WTC11 (cell line): ENCODE measurements at regions not wholly inside any gene's neighbourhood (a gene's known extent, or its start where the extent isn't known, plus 50 kb on each side); places are given as distances from the start of the nearest gene placed in this dataset.

Source experiments
- ATAC-seq: fragments of 200-7000 bp; cut with Tn5 transposase; 2 replicates; pipeline ENCODE4 v1.10.0; 2021; ENCODE audit warnings: mild to moderate bottlenecking, moderate library complexity
- CTCF ChIA-PET: fragments of 300-600 bp; sonication (Branson Sonifier 250); formaldehyde crosslinking; loops from one replicate; lab custom pipeline; 2021; ENCODE audit warnings: antibody characterized with exemption; lab: Charles Lee
- POLR2A ChIA-PET: fragments of 350-600 bp; sonication (Branson Sonifier 250); formaldehyde crosslinking; loops from one replicate; lab custom pipeline; 2021; ENCODE audit warnings: antibody characterized with exemption; lab: Charles Lee
- DNase-seq: peaks from one replicate; pipeline ENCODE4 v3.0.0; 2021; ENCODE audit warnings: low spot score
- H3K27ac Mint-ChIP-seq: 2 replicates; pipeline ENCODE4 v1.8.0; 2021; ENCODE audit warnings: mixed read lengths
- H3K27me3 Mint-ChIP-seq: 2 replicates; pipeline ENCODE4 v1.8.0; 2021; ENCODE audit warnings: low read depth, mild to moderate bottlenecking, moderate library complexity, mixed read lengths
- H3K36me3 Mint-ChIP-seq: 2 replicates; pipeline ENCODE4 v1.8.0; 2021; ENCODE audit warnings: mixed read lengths
- H3K4me1 Mint-ChIP-seq: 2 replicates; pipeline ENCODE4 v1.8.0; 2022; ENCODE audit warnings: mixed read lengths
- H3K4me3 Mint-ChIP-seq: 2 replicates; pipeline ENCODE4 v1.8.0; 2021; ENCODE audit warnings: mild to moderate bottlenecking, moderate library complexity, mixed read lengths
- H3K9me3 Mint-ChIP-seq: 2 replicates; pipeline ENCODE4 v1.8.0; 2021; ENCODE audit warnings: mixed read lengths
- CREB1 ChIP-seq: sonication (generic); formaldehyde crosslinking; IDR thresholded peaks from 2 replicates; pipeline ENCODE4 v1.8.0; 2023; ENCODE audit warnings: mild to moderate bottlenecking, missing genetic modification reagents
- CREM ChIP-seq: sonication (generic); formaldehyde crosslinking; IDR thresholded peaks from 2 replicates; pipeline ENCODE4 v1.8.1; 2022; ENCODE audit warnings: mild to moderate bottlenecking, missing genetic modification reagents, moderate library complexity
- FOXP1 ChIP-seq: sonication (generic); formaldehyde crosslinking; IDR thresholded peaks from 2 replicates; pipeline ENCODE4 v1.8.0; 2022; ENCODE audit warnings: missing genetic modification reagents, mild to moderate bottlenecking, moderate library complexity, borderline replicate concordance
- NFE2L1 ChIP-seq: sonication (generic); formaldehyde crosslinking; IDR thresholded peaks from 2 replicates; pipeline ENCODE4 v1.8.1; 2023; ENCODE audit warnings: missing genetic modification reagents
- NR2C2 ChIP-seq: sonication (generic); formaldehyde crosslinking; IDR thresholded peaks from 2 replicates; pipeline ENCODE4 v1.8.0; 2022; ENCODE audit warnings: mild to moderate bottlenecking, missing genetic modification reagents
- PRRX2 ChIP-seq: fragments of 250-450 bp; sonication (Bioruptor Pico); IDR thresholded peaks from 2 replicates; pipeline ENCODE4 v1.8.0; 2021; ENCODE audit warnings: mild to moderate bottlenecking
- TP53 ChIP-seq: sonication (generic); formaldehyde crosslinking; IDR thresholded peaks from 2 replicates; pipeline ENCODE4 v1.8.1; 2023; ENCODE audit warnings: mild to moderate bottlenecking, missing genetic modification reagents
- TF ChIP-seq, protein P1 (sequence below): fragments of 250-450 bp; sonication (Bioruptor Pico); IDR thresholded peaks from 2 replicates; pipeline ENCODE4 v2.1.2; 2022; ENCODE audit warnings: mild to moderate bottlenecking, moderate library complexity
- TF ChIP-seq, protein P2 (sequence below): sonication (generic); formaldehyde crosslinking; IDR thresholded peaks from 2 replicates; pipeline ENCODE4 v1.8.1; 2023; ENCODE audit warnings: mild to moderate bottlenecking, missing genetic modification reagents, moderate library complexity
- TF ChIP-seq, protein P3 (sequence below): fragments of 250-450 bp; sonication (Bioruptor Pico); IDR thresholded peaks from 2 replicates; pipeline ENCODE4 v1.9.0; 2021; ENCODE audit warnings: mild to moderate bottlenecking
- TF ChIP-seq, protein P4 (sequence below): sonication (generic); formaldehyde crosslinking; IDR thresholded peaks from 2 replicates; pipeline ENCODE4 v1.8.0; 2023; ENCODE audit warnings: mild to moderate bottlenecking, missing genetic modification reagents
- TF ChIP-seq, protein P5 (sequence below): fragments of 250-450 bp; sonication (Bioruptor Pico); IDR thresholded peaks from 2 replicates; pipeline ENCODE4 v1.9.0; 2021; ENCODE audit warnings: mild to moderate bottlenecking
- TF ChIP-seq, protein P6 (sequence below): sonication (generic); formaldehyde crosslinking; IDR thresholded peaks from 2 replicates; pipeline ENCODE4 v1.8.1; 2022; ENCODE audit warnings: low read depth, missing genetic modification reagents, borderline replicate concordance
- TF ChIP-seq, protein P7 (sequence below): sonication (generic); formaldehyde crosslinking; IDR thresholded peaks from 2 replicates; pipeline ENCODE4 v1.8.1; 2022; ENCODE audit warnings: mild to moderate bottlenecking, moderate library complexity, missing genetic modification reagents

DNA sequence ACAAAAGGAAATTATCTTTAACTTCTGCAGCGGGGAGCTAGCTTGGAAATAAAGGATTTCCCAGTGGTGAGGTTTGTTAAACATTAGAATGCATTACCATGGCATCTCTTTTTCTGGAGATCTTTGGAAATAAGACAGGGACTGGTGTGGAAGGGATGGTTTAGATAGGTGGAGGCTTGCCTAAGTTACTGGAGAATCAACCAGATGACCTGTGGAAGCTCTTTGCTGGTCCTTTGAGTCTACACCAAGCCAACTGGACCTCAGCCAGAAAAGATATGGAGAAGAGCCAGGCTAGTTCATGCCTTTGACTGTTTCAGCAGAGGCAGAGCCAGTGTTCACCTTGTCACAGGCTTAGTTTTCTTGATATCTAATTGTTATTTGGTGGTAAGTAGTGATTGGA lies 134.7 kb downstream of the KCNRG start (continued):
- TF ChIP-seq, protein P1, sequence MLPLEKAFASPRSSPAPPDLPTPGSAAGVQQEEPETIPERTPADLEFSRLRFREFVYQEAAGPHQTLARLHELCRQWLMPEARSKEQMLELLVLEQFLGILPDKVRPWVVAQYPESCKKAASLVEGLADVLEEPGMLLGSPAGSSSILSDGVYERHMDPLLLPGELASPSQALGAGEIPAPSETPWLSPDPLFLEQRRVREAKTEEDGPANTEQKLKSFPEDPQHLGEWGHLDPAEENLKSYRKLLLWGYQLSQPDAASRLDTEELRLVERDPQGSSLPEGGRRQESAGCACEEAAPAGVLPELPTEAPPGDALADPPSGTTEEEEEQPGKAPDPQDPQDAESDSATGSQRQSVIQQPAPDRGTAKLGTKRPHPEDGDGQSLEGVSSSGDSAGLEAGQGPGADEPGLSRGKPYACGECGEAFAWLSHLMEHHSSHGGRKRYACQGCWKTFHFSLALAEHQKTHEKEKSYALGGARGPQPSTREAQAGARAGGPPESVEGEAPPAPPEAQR (CRISPR knock-in tag) = no peak
- TF ChIP-seq FOXP1 = no peak

DNA sequence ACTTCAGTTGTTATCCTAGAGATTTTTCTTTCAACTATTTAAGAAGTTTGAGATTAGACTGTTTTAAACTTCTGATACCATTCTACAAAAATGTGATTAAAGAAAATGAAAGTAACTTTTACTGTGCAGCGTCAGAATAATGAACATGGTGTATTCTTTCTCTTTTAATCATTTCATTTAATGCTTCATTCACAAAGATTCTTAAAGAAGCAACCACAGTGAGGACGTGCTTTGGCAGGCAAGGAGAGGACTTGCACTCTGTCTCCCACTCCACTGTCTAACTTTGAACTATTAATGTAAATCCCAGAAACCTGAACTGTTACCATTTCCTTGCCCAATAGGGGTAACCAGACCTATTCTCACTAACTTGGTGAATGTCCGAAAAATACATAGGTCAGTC lies 137.0 kb downstream of the KCNRG start:
- no peaks in the 10 kb centered on the region for H3K9me3 Mint-ChIP-seq
- TF ChIP-seq CREM (CRISPR knock-in tag) (no peak), CREB1 (CRISPR knock-in tag) (no peak)
- TF ChIP-seq, protein P2, sequence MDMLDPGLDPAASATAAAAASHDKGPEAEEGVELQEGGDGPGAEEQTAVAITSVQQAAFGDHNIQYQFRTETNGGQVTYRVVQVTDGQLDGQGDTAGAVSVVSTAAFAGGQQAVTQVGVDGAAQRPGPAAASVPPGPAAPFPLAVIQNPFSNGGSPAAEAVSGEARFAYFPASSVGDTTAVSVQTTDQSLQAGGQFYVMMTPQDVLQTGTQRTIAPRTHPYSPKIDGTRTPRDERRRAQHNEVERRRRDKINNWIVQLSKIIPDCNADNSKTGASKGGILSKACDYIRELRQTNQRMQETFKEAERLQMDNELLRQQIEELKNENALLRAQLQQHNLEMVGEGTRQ = no peak
- ChIA-PET CTCF (no interaction called here), POLR2A (no interaction called here)
- ATAC-seq (no peak), DNase-seq (no peak)
- H3K4me1 Mint-ChIP-seq = peaks cover 39% of the 10 kb centered on the region
- H3K27ac Mint-ChIP-seq = no peak overlapping the region
- H3K4me3 Mint-ChIP-seq = no peak overlapping the region
- no peaks in the 10 kb centered on the region for H3K36me3 Mint-ChIP-seq
- H3K27me3 Mint-ChIP-seq = no peaks in the 10 kb centered on the region; the same call in 1 of the 2 replicates

DNA sequence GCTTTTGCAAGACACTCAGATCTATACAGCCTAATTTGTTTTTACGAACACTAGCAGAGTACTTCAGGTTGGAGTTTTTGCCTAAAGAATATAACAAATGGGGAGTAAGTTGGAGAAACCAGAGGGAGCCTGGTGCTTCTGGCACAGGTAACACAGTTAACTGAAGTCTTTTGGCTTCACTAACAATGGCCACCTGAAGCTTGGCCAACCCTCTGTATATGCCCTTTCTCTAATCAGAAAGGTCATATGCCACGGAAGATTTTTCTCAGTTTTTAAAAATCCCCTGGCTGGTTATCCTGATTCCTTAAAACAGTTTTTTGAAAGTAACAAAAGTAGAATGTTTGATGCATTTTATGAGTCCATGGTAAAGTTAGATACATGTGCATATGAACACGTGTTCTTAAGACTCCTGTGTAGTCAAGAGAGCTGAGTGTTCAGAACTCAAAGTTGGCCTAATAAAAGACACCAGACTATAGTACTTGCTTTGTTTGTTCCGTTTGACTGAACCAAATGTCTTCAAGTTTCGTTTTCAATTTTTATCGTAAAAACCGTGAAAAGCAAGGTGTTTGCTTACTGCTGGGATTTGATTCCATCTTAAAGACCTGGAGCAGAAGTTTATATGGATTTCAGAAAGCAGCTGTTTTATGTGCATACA lies 137.5 kb downstream of the KCNRG start:
- H3K4me1 Mint-ChIP-seq = peaks cover 38% of the 10 kb centered on the region
- H3K36me3 Mint-ChIP-seq = no peaks in the 10 kb centered on the region
- ChIA-PET CTCF (no interaction called here), POLR2A (no interaction called here)
- H3K9me3 Mint-ChIP-seq = no peaks in the 10 kb centered on the region
- H3K27ac Mint-ChIP-seq = no peak overlapping the region
- no peak for TF ChIP-seq TP53 (CRISPR knock-in tag)
- TF ChIP-seq, protein P3, sequence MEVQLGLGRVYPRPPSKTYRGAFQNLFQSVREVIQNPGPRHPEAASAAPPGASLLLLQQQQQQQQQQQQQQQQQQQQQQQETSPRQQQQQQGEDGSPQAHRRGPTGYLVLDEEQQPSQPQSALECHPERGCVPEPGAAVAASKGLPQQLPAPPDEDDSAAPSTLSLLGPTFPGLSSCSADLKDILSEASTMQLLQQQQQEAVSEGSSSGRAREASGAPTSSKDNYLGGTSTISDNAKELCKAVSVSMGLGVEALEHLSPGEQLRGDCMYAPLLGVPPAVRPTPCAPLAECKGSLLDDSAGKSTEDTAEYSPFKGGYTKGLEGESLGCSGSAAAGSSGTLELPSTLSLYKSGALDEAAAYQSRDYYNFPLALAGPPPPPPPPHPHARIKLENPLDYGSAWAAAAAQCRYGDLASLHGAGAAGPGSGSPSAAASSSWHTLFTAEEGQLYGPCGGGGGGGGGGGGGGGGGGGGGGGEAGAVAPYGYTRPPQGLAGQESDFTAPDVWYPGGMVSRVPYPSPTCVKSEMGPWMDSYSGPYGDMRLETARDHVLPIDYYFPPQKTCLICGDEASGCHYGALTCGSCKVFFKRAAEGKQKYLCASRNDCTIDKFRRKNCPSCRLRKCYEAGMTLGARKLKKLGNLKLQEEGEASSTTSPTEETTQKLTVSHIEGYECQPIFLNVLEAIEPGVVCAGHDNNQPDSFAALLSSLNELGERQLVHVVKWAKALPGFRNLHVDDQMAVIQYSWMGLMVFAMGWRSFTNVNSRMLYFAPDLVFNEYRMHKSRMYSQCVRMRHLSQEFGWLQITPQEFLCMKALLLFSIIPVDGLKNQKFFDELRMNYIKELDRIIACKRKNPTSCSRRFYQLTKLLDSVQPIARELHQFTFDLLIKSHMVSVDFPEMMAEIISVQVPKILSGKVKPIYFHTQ = no peak
- TF ChIP-seq, protein P4, sequence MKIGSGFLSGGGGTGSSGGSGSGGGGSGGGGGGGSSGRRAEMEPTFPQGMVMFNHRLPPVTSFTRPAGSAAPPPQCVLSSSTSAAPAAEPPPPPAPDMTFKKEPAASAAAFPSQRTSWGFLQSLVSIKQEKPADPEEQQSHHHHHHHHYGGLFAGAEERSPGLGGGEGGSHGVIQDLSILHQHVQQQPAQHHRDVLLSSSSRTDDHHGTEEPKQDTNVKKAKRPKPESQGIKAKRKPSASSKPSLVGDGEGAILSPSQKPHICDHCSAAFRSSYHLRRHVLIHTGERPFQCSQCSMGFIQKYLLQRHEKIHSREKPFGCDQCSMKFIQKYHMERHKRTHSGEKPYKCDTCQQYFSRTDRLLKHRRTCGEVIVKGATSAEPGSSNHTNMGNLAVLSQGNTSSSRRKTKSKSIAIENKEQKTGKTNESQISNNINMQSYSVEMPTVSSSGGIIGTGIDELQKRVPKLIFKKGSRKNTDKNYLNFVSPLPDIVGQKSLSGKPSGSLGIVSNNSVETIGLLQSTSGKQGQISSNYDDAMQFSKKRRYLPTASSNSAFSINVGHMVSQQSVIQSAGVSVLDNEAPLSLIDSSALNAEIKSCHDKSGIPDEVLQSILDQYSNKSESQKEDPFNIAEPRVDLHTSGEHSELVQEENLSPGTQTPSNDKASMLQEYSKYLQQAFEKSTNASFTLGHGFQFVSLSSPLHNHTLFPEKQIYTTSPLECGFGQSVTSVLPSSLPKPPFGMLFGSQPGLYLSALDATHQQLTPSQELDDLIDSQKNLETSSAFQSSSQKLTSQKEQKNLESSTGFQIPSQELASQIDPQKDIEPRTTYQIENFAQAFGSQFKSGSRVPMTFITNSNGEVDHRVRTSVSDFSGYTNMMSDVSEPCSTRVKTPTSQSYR (CRISPR knock-in tag) = no peak
- no peak for TF ChIP-seq NFE2L1
- TF ChIP-seq, protein P5, sequence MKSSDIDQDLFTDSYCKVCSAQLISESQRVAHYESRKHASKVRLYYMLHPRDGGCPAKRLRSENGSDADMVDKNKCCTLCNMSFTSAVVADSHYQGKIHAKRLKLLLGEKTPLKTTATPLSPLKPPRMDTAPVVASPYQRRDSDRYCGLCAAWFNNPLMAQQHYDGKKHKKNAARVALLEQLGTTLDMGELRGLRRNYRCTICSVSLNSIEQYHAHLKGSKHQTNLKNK (CRISPR knock-in tag) = no peak
- no peaks in the 10 kb centered on the region; the same call in 1 of the 2 replicates for H3K27me3 Mint-ChIP-seq
- no peak for ATAC-seq
- DNase-seq = no peak
- no peak overlapping the region for H3K4me3 Mint-ChIP-seq

DNA sequence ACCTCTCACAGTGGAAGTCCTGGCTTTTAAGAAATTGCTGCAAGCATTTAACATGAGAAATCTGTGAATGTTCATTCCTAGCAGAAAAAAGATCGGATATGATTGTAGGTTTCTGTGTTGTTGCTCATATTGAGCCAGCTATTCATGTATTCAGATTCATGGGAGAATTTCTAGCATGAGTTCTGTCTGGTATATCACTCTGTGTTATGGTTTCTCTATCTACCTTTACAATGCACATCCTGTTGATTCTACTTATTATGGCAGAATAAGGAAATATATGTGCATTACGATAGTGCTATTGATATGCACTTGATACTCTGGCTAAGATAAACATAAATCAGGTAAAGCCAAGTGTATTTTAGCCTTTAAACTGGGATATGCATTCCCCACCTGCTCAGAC lies 138.2 kb downstream of the KCNRG start:
- H3K27me3 Mint-ChIP-seq = no peaks in the 10 kb centered on the region; the same call in 1 of the 2 replicates
- ChIA-PET POLR2A (no interaction called here), CTCF (interaction anchor here (0.5 kb wide), 1 partner anchor 10 kb away, joined by 3 read pairs; no protein-coding TSS in a partner anchor)
- no peak overlapping the region for H3K4me3 Mint-ChIP-seq
- no peak overlapping the region for H3K27ac Mint-ChIP-seq
- peaks cover 32% of the 10 kb centered on the region for H3K4me1 Mint-ChIP-seq
- DNase-seq = no peak
- no peaks in the 10 kb centered on the region for H3K9me3 Mint-ChIP-seq
- H3K36me3 Mint-ChIP-seq = no peaks in the 10 kb centered on the region
- ATAC-seq = no peak
- TF ChIP-seq, protein P5 (CRISPR knock-in tag) = no peak
- TF ChIP-seq, protein P1 (CRISPR knock-in tag) = no peak
- TF ChIP-seq, protein P6, sequence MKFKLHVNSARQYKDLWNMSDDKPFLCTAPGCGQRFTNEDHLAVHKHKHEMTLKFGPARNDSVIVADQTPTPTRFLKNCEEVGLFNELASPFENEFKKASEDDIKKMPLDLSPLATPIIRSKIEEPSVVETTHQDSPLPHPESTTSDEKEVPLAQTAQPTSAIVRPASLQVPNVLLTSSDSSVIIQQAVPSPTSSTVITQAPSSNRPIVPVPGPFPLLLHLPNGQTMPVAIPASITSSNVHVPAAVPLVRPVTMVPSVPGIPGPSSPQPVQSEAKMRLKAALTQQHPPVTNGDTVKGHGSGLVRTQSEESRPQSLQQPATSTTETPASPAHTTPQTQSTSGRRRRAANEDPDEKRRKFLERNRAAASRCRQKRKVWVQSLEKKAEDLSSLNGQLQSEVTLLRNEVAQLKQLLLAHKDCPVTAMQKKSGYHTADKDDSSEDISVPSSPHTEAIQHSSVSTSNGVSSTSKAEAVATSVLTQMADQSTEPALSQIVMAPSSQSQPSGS (CRISPR knock-in tag) = no peak
- TF ChIP-seq PRRX2 (CRISPR knock-in tag) = no peak
- TF ChIP-seq, protein P7, sequence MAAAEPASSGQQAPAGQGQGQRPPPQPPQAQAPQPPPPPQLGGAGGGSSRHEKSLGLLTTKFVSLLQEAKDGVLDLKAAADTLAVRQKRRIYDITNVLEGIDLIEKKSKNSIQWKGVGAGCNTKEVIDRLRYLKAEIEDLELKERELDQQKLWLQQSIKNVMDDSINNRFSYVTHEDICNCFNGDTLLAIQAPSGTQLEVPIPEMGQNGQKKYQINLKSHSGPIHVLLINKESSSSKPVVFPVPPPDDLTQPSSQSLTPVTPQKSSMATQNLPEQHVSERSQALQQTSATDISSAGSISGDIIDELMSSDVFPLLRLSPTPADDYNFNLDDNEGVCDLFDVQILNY (CRISPR knock-in tag) = no peak
- TF ChIP-seq NR2C2 (CRISPR knock-in tag) = no peak
- TF ChIP-seq CREB1 (CRISPR knock-in tag) = no peak
